AG04450 (cell line): ENCODE measurements at regions not wholly inside any gene's neighbourhood (a gene's known extent, or its start where the extent isn't known, plus 50 kb on each side); places are given as distances from the start of the nearest gene placed in this dataset.
"Not testable (repeated sequence)": the region's sequence is repeated elsewhere in the genome, so short reads cannot be mapped to it uniquely, and the experiment has no call there.

ENCODE experiments used
- CTCF ChIA-PET: fragments of 300-600, 350-600 bp; formaldehyde crosslinking; extraction: SDS; loops from one replicate; lab custom pipeline; 2022; ENCODE audit warnings: antibody characterized with exemption, inconsistent platforms; lab: Charles Lee
- POLR2A ChIA-PET: fragments of 350-600 bp; formaldehyde crosslinking; extraction: SDS; loops from one replicate; lab custom pipeline; 2021; ENCODE audit warnings: antibody characterized with exemption, inconsistent platforms; lab: Yijun Ruan, JAX
- DNase-seq: peaks from one replicate; pipeline ENCODE4 v3.0.0-alpha.2; 2011; ENCODE audit warnings: low read depth, low spot score
- H3K27ac ChIP-seq: one replicate; pipeline ENCODE4 v1.5.1; 2012; ENCODE audit warnings: low read depth, low read length, control low read depth
- H3K27me3 ChIP-seq: one replicate; pipeline ENCODE4 v1.6.0; 2012; ENCODE audit warnings: low read length; ENCODE audit not compliant: control insufficient read depth, insufficient read depth
- H3K4me3 ChIP-seq: 2 replicates; pipeline ENCODE4 v1.5.1; 2011; ENCODE audit warnings: mild to moderate bottlenecking, low read depth, low read length, control low read depth
- H3K9me3 ChIP-seq: 2 replicates; pipeline ENCODE4 v1.5.1; 2012; ENCODE audit warnings: low read length; ENCODE audit not compliant: control insufficient read depth, insufficient read depth
- CTCF ChIP-seq: IDR thresholded peaks from 2 replicates; pipeline ENCODE4 v1.5.1; 2011; ENCODE audit warnings: low read depth, low read length, control low read depth, inconsistent platforms

GRCh38 chr20:63135411-63135810 lies 80.5 kb downstream of the YTHDF1 start:
- H3K27me3 ChIP-seq = peaks cover 2% of the 10 kb centered on the region
- no peak overlapping the region for H3K4me3 ChIP-seq
- peaks cover 11% of the 10 kb centered on the region; the same call in 1 of the 2 replicates for H3K9me3 ChIP-seq
- DNase-seq = no peak
- TF ChIP-seq CTCF = no peak
- H3K27ac ChIP-seq = no peak overlapping the region
- ChIA-PET POLR2A (no interaction called here), CTCF (no interaction called here)

- H3K27ac ChIP-seq, H3K4me3 ChIP-seq, CTCF ChIA-PET, H3K27me3 ChIP-seq, POLR2A ChIA-PET, DNase-seq: not testable (repeated sequence)
- peaks cover 11% of the 10 kb centered on the region; the same call in 1 of the 2 replicates for H3K9me3 ChIP-seq
Observed at GRCh38 chr20:63134711-63135361, 81.1 kb downstream of the YTHDF1 start.

GRCh38 chr20:63134201-63134612 lies 81.7 kb downstream of the YTHDF1 start:
- POLR2A ChIA-PET = no interaction called here
- Histone ChIP-seq H3K27me3 (peaks cover 2% of the 10 kb centered on the region), H3K4me3 (no peak overlapping the region), H3K9me3 (peaks cover 11% of the 10 kb centered on the region; the same call in 1 of the 2 replicates), H3K27ac (no peak overlapping the region)
- no peak for TF ChIP-seq CTCF
- DNase-seq = no peak
- CTCF ChIA-PET = no interaction called here

- CTCF ChIA-PET = no interaction called here
- DNase-seq = no peak
- Histone ChIP-seq H3K4me3 (no peak overlapping the region), H3K9me3 (peaks cover 11% of the 10 kb centered on the region; the same call in 1 of the 2 replicates), H3K27me3 (peaks cover 2% of the 10 kb centered on the region), H3K27ac (no peak overlapping the region)
- POLR2A ChIA-PET = no interaction called here
- no peak for TF ChIP-seq CTCF
Observed at GRCh38 chr20:63133481-63134091, 82.3 kb downstream of the YTHDF1 start.

- Histone ChIP-seq H3K27me3 (peaks cover 2% of the 10 kb centered on the region), H3K9me3 (peaks cover 11% of the 10 kb centered on the region; the same call in 1 of the 2 replicates), H3K27ac (no peak overlapping the region), H3K4me3 (no peak overlapping the region)
- no peak for DNase-seq
- POLR2A ChIA-PET = interaction anchor here (0.6 kb wide), 1 partner anchor 10 kb away, joined by 4 read pairs; no protein-coding TSS in a partner anchor
- CTCF ChIA-PET = no interaction called here
- TF ChIP-seq CTCF = no peak
Observed at GRCh38 chr20:63132715-63133471, 83.0 kb downstream of the YTHDF1 start.
